WTC11 (cell line): ENCODE measurements at regions not wholly inside any gene's neighbourhood (a gene's known extent, or its start where the extent isn't known, plus 50 kb on each side); places are given as distances from the start of the nearest gene placed in this dataset.

Source experiments
- FOXJ3 ChIP-seq: sonication (generic); formaldehyde crosslinking; IDR thresholded peaks from 2 replicates; pipeline ENCODE4 v1.9.0; 2021; ENCODE audit warnings: missing genetic modification reagents, mild to moderate bottlenecking, borderline replicate concordance
- NFE2L1 ChIP-seq: sonication (generic); formaldehyde crosslinking; IDR thresholded peaks from 2 replicates; pipeline ENCODE4 v1.8.1; 2023; ENCODE audit warnings: missing genetic modification reagents
- TCF7 ChIP-seq: sonication (generic); formaldehyde crosslinking; IDR thresholded peaks from 2 replicates; pipeline ENCODE4 v1.8.0; 2022; ENCODE audit warnings: mild to moderate bottlenecking, low read depth, missing genetic modification reagents, moderate library complexity
- ZNF317 ChIP-seq: sonication (generic); formaldehyde crosslinking; IDR thresholded peaks from 2 replicates; pipeline ENCODE4 v1.8.1; 2023; ENCODE audit warnings: low read depth, mild to moderate bottlenecking, moderate library complexity, missing genetic modification reagents, borderline replicate concordance

- TF ChIP-seq FOXJ3 (CRISPR knock-in tag) (no peak), NFE2L1 (CRISPR knock-in tag) (no peak), ZNF317 (CRISPR knock-in tag) (no peak), TCF7 (CRISPR knock-in tag) (no peak)
These were observed 150.7 kb downstream of the DMRT2 start for GRCh38 chr9:1200847-1201251.
